H9 (cell line): ENCODE measurements at regions not wholly inside any gene's neighbourhood (a gene's known extent, or its start where the extent isn't known, plus 50 kb on each side); places are given as distances from the start of the nearest gene placed in this dataset.

Experiments used
- DNase-seq: peaks from one replicate; pipeline ENCODE4 v3.0.0-alpha.2; 2017
- H2AFZ ChIP-seq: one replicate; pipeline ENCODE4 v1.6.1; 2013; ENCODE audit warnings: mild to moderate bottlenecking, low read length, control low read depth, moderate library complexity
- H2AK5ac ChIP-seq: 2 replicates; pipeline ENCODE4 v1.6.1; 2013; ENCODE audit warnings: low read length, control low read depth, mixed read lengths; ENCODE audit not compliant: insufficient read length
- H2BK120ac ChIP-seq: one replicate; pipeline ENCODE4 v1.6.1; 2013; ENCODE audit warnings: low read depth, mild to moderate bottlenecking, low read length, control low read depth, inconsistent platforms; ENCODE audit not compliant: poor library complexity, severe bottlenecking
- H2BK12ac ChIP-seq: 2 replicates; pipeline ENCODE4 v1.6.1; 2013; ENCODE audit warnings: low read length, control low read depth, mixed read lengths, low read depth; ENCODE audit not compliant: insufficient read length
- H2BK15ac ChIP-seq: 2 replicates; pipeline ENCODE4 v1.6.1; 2013; ENCODE audit warnings: low read depth, low read length, control low read depth
- H2BK20ac ChIP-seq: one replicate; pipeline ENCODE4 v1.6.1; 2013; ENCODE audit warnings: low read depth, mild to moderate bottlenecking, low read length, control low read depth, inconsistent platforms; ENCODE audit not compliant: poor library complexity, severe bottlenecking
- H2BK5ac ChIP-seq: 2 replicates; pipeline ENCODE4 v1.6.1; 2013; ENCODE audit warnings: low read length, control low read depth, mixed read lengths; ENCODE audit not compliant: insufficient read length
- H3K14ac ChIP-seq: 2 replicates; pipeline ENCODE4 v1.6.1; 2013; ENCODE audit warnings: low read length, control low read depth; ENCODE audit not compliant: insufficient read depth
- H3K18ac ChIP-seq: 2 replicates; pipeline ENCODE4 v1.6.1; 2013; ENCODE audit warnings: low read depth, mild to moderate bottlenecking, mixed read lengths, low read length, control low read depth; ENCODE audit not compliant: insufficient read length
- H3K23ac ChIP-seq: 2 replicates; pipeline ENCODE4 v1.6.1; 2013; ENCODE audit warnings: low read length, control low read depth, mixed read lengths, low read depth; ENCODE audit not compliant: insufficient read length
- H3K23me2 ChIP-seq: 2 replicates; pipeline ENCODE4 v1.6.1; 2013; ENCODE audit warnings: low read depth, mild to moderate bottlenecking, mixed read lengths, low read length, control low read depth; ENCODE audit not compliant: insufficient read length, poor library complexity, severe bottlenecking
- H3K27ac ChIP-seq: 2 replicates; pipeline ENCODE4 v1.5.1; 2013; ENCODE audit warnings: low read length, control low read depth, mixed read lengths, low read depth; ENCODE audit not compliant: insufficient read length
- H3K27me3 ChIP-seq: 2 replicates; pipeline ENCODE4 v1.6.1; 2013; ENCODE audit warnings: low read length, control low read depth, inconsistent platforms; ENCODE audit not compliant: insufficient read depth
- H3K4ac ChIP-seq: 2 replicates; pipeline ENCODE4 v1.6.1; 2013; ENCODE audit warnings: low read depth, mild to moderate bottlenecking, control low read depth, inconsistent platforms, low read length, moderate library complexity
- H3K4me1 ChIP-seq: 2 replicates; pipeline ENCODE4 v1.6.1; 2013; ENCODE audit warnings: low read length, control low read depth, inconsistent platforms; ENCODE audit not compliant: insufficient read depth
- H3K4me2 ChIP-seq: 2 replicates; pipeline ENCODE4 v1.6.1; 2013; ENCODE audit warnings: low read length, control low read depth, mixed read lengths; ENCODE audit not compliant: insufficient read length, insufficient read depth
- H3K56ac ChIP-seq: 2 replicates; pipeline ENCODE4 v1.6.1; 2013; ENCODE audit warnings: low read depth, mild to moderate bottlenecking, mixed read lengths, low read length, control low read depth; ENCODE audit not compliant: insufficient read length
- H3K79me1 ChIP-seq: 2 replicates; pipeline ENCODE4 v1.6.1; 2013; ENCODE audit warnings: low read depth, mild to moderate bottlenecking, moderate library complexity, low read length, control low read depth, inconsistent platforms; ENCODE audit not compliant: insufficient read depth, poor library complexity, severe bottlenecking
- H3K79me2 ChIP-seq: 2 replicates; pipeline ENCODE4 v1.6.1; 2013; ENCODE audit warnings: low read length, control low read depth, inconsistent platforms; ENCODE audit not compliant: insufficient read depth
- H3K9ac ChIP-seq: 2 replicates; pipeline ENCODE4 v1.6.1; 2013; ENCODE audit warnings: low read length, control low read depth, mixed read lengths; ENCODE audit not compliant: insufficient read length; ENCODE audit errors: extremely low read depth
- H3K9me3 ChIP-seq: one replicate; pipeline ENCODE4 v1.6.1; 2013; ENCODE audit warnings: low read depth, low read length, inconsistent platforms; ENCODE audit not compliant: control insufficient read depth
- H3T11ph ChIP-seq: one replicate; pipeline ENCODE4 v1.6.1; 2013; ENCODE audit warnings: mild to moderate bottlenecking, low read length, control low read depth, inconsistent platforms
- H4K20me1 ChIP-seq: one replicate; pipeline ENCODE4 v1.6.1; 2013; ENCODE audit not compliant: control insufficient read depth, insufficient read length, insufficient read depth
- H4K5ac ChIP-seq: 2 replicates; pipeline ENCODE4 v1.6.1; 2013; ENCODE audit warnings: low read depth, mild to moderate bottlenecking, mixed read lengths, low read length, control low read depth; ENCODE audit not compliant: insufficient read length
- H4K8ac ChIP-seq: replicated peaks from 2 replicates; pipeline ENCODE4 v1.6.1; 2013; ENCODE audit warnings: low read length, control low read depth, mixed read lengths, low read depth; ENCODE audit not compliant: insufficient read length
- H4K91ac ChIP-seq: 2 replicates; pipeline ENCODE4 v1.6.1; 2013; ENCODE audit warnings: low read depth, mild to moderate bottlenecking, moderate library complexity, mixed read lengths, low read length, control low read depth; ENCODE audit not compliant: insufficient read length
- H3K27ac Mint-ChIP-seq, 3 experiments: 2 replicates in 2 of 3; 3 replicates in 1 of 3; pipeline ENCODE4 v1.8.0; 2020 to 2021; ENCODE audit warnings: mixed read lengths in 3 of 3, mild to moderate bottlenecking in 1 of 3, moderate library complexity in 1 of 3
- H3K27me3 Mint-ChIP-seq: 2 replicates; pipeline ENCODE4 v1.8.0; 2021; ENCODE audit warnings: low read depth, mild to moderate bottlenecking, moderate library complexity, mixed read lengths
- H3K36me3 Mint-ChIP-seq, 3 experiments: 2 replicates in 2 of 3; 3 replicates in 1 of 3; pipeline ENCODE4 v1.8.0; 2020 to 2021; ENCODE audit warnings: low read depth in 3 of 3, mixed read lengths in 3 of 3; ENCODE audit not compliant: insufficient read depth in 1 of 3
- H3K4me1 Mint-ChIP-seq, 2 experiments: 2 replicates each; pipeline ENCODE4 v1.8.0; 2020; ENCODE audit warnings: mixed read lengths in 2 of 2
- H3K4me3 Mint-ChIP-seq, 2 experiments: 2 replicates in 1 of 2; 3 replicates in 1 of 2; pipeline ENCODE4 v1.8.0; 2020 to 2021; ENCODE audit warnings: mild to moderate bottlenecking in 2 of 2, mixed read lengths in 2 of 2, moderate library complexity in 1 of 2
- H3K9me3 Mint-ChIP-seq, 2 experiments: 2 replicates in 1 of 2; 3 replicates in 1 of 2; pipeline ENCODE4 v1.8.0; 2020; ENCODE audit warnings: mild to moderate bottlenecking in 2 of 2, mixed read lengths in 2 of 2, moderate library complexity in 1 of 2
- CTCF ChIP-seq: fragments of 200-600 bp; sonication (generic); conservative IDR thresholded peaks from 3 replicates; pipeline ENCODE4 v1.8.0; 2021; ENCODE audit warnings: antibody characterized with exemption, mild to moderate bottlenecking
- WGBS: extraction: QIAGEN DNeasy Blood & Tissue Kit; methylation state at CpG from one replicate; pipeline ENCODE4 v1.1.7; 2013; ENCODE audit warnings: missing lambda C conversion rate, low lambda C conversion rate, mixed read lengths; ENCODE audit not compliant: insufficient read length; ENCODE audit errors: extremely low coverage; 5-methylcytosine and 5-hydroxymethylcytosine counted together

GRCh38 chr5:8349855-8350254 is 480.9 kb downstream of the MTRR start:
- Histone ChIP-seq H3T11ph (no peak overlapping the region), H3K27me3 (no peaks in the 10 kb centered on the region), H2AK5ac (no peak overlapping the region), H3K79me2 (no peaks in the 10 kb centered on the region), H4K91ac (no peak overlapping the region), H3K18ac (no peak overlapping the region), H2BK12ac (no peak overlapping the region), H4K8ac (no peak overlapping the region), H3K9me3 (no peaks in the 10 kb centered on the region), H3K27ac (no peak overlapping the region), H2BK15ac (no peak overlapping the region), H3K4me2 (no peak overlapping the region), H2AFZ (no peak overlapping the region), H4K20me1 (no peaks in the 10 kb centered on the region), H3K4ac (no peak overlapping the region), H3K79me1 (no peaks in the 10 kb centered on the region), H3K4me1 (no peaks in the 10 kb centered on the region), H3K9ac (no peak overlapping the region), H3K14ac (no peak overlapping the region), H4K5ac (no peak overlapping the region), H2BK20ac (no peak overlapping the region), H3K23ac (no peak overlapping the region), H2BK5ac (no peak overlapping the region), H3K23me2 (no peaks in the 10 kb centered on the region), H3K56ac (no peak overlapping the region), H2BK120ac (no peak overlapping the region)
- DNase-seq, result no peak
- Mint-ChIP-seq H3K27ac (no peak overlapping the region), H3K4me3 (no peak overlapping the region), H3K4me1 (no peaks in the 10 kb centered on the region), H3K27me3 (no peaks in the 10 kb centered on the region; the same call in 1 of the 2 replicates), H3K9me3 (peaks cover 3 to 8% of the 10 kb centered on the region in 2 experiments; a peak in 4 of 5 replicates), H3K36me3 (peaks cover 0 to 7% (median 1%) of the 10 kb centered on the region in 3 experiments; a peak in 4 of 7 replicates)
- TF ChIP-seq CTCF, result no peak
- no CpG with 5 or more reads among the region's 1 CpG for WGBS
